ENCODE measurements at regions not wholly inside any gene's neighbourhood (a gene's known extent, or its start where the extent isn't known, plus 50 kb on each side); places are given as distances from the start of the nearest gene placed in this dataset.

DNA sequence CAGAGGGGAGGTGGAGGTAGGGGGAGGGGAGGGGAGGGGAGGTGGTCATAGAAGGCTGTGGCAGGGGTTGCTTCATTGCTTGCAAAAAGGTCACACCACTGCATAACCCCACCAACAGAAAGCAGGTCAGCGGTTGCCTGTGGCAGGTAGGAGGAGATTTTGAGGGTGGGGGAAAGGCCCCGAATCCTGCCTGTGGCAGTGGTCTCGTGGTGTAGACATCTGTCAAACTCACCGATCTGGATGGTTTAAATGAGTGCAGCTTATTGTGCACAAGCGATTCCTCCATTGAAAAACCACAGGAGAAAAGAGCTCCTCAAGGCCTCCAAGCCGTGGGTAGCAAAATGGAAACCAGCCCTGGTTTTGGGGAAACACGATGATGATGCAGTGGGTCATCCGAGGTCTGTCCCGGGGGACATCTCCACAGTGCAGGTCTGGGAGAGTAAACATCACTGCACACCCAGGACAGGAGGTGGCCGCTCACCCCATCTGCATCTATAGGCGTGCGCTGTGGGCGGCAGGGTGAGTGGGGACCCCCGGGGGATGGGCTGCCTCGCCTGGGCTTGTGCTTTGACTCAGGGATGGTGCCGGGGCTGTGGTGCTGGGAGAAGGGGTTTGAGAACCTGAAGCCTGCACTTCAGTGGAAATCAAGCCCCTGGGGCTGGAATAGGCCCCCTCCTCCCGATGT is 112.3 kb downstream of the CRYAA start:
- H3K9me3 Mint-ChIP-seq, result no peaks in the 10 kb centered on the region
- no peaks in the 10 kb centered on the region for H3K36me3 Mint-ChIP-seq (ENCODE audit: insufficient read depth)
- H3K4me1 Mint-ChIP-seq (ENCODE audit: low read depth), result no peaks in the 10 kb centered on the region
- peaks cover 14% of the 10 kb centered on the region for H3K27me3 Mint-ChIP-seq (ENCODE audit: low read depth)
- ATAC-seq (no peak), DNase-seq (no peak)
- no peak overlapping the region for H3K4me3 Mint-ChIP-seq

DNA sequence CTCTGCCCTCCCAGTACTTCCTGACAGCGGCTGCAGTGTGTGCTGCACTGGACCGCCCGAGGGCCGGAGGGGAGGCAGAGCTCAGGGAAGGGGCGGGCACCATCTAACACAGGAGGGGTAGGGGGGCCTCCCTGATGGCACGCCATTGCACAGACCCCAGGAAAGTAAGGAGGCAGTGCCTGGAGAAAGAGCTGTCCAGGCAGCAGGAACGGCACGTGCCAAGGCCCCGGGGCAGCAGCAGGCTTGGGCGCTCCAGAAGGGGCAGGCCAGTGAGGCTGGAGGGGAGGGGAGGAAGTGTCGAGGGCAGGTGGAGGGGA is 110.7 kb downstream of the CRYAA start:
- H3K4me1 Mint-ChIP-seq (ENCODE audit: low read depth), result peaks cover 2% of the 10 kb centered on the region
- no peaks in the 10 kb centered on the region for H3K36me3 Mint-ChIP-seq (ENCODE audit: insufficient read depth)
- H3K9me3 Mint-ChIP-seq, result no peaks in the 10 kb centered on the region
- no peak for ATAC-seq
- no peak overlapping the region for H3K4me3 Mint-ChIP-seq
- DNase-seq, result no peak
- H3K27me3 Mint-ChIP-seq (ENCODE audit: low read depth), result peaks cover 17% of the 10 kb centered on the region

DNA sequence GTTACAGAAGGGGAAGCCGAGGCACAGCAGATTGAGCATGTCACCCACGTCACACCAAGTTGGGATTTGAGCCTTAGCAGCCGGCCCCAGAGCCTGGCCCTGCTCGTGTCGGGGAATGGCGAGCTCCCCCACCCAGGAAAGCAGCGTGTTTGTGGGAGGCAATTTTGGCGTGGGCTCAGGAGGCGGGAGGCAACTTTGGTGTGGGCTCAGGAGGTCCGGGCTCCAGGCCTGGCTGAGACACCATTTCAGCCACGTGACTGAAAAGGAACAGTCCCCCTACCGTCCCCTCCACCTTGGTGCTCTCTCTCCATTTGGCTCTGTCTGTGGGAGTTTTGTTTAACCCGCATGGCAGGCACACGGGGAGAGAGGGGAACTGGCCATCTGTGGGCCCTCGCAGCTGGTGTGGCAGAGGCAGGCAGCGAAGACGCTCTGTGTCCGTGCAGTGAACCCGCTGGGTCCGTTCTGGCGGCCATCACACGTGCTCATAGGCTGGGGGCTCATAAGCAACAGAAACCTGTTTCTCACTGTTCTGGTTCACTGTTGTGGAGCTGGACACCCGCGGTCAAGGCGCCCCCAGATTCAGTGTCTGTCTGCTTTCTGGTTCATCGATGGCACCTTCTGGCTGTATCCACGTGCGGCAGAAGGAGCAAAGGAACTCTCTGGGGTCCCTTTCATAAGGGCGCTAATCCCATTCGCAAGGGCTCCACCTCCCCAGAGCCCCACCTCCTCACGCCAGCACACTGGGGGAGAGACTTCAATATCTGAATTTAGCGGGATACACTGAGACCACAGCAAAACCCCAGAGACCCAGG is 110.2 kb downstream of the CRYAA start:
- no peak overlapping the region for H3K4me3 Mint-ChIP-seq
- peaks cover 21% of the 10 kb centered on the region for H3K27me3 Mint-ChIP-seq (ENCODE audit: low read depth)
- H3K36me3 Mint-ChIP-seq (ENCODE audit: insufficient read depth), result no peaks in the 10 kb centered on the region
- H3K9me3 Mint-ChIP-seq, result no peaks in the 10 kb centered on the region
- ATAC-seq (no peak), DNase-seq (no peak)
- H3K4me1 Mint-ChIP-seq (ENCODE audit: low read depth), result peaks cover 2% of the 10 kb centered on the region

DNA sequence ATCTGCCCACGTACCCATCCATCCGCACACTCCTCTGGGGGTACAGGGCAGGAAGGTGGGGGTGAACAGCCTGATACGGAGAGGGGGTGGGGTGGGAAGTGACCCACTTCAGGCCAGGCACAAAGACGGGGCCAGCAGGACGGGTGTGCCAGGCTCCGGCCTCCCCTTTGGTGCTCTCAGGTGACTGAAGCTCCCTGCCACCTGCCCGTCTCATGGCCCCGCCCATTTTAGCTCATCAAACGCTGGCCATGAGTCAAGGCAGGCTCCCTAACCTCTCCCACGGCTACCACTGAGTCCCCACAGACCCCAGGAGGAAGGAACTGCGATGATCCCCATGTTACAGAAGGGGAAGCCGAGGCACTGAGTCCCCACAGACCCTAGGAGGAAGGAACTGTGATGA is 109.6 kb downstream of the CRYAA start:
- ATAC-seq (no peak), DNase-seq (no peak)
- Mint-ChIP-seq H3K36me3 (ENCODE audit: insufficient read depth) (no peaks in the 10 kb centered on the region), H3K9me3 (no peaks in the 10 kb centered on the region), H3K4me3 (no peak overlapping the region), H3K27me3 (ENCODE audit: low read depth) (peaks cover 24% of the 10 kb centered on the region), H3K4me1 (ENCODE audit: low read depth) (peaks cover 2% of the 10 kb centered on the region)

DNA sequence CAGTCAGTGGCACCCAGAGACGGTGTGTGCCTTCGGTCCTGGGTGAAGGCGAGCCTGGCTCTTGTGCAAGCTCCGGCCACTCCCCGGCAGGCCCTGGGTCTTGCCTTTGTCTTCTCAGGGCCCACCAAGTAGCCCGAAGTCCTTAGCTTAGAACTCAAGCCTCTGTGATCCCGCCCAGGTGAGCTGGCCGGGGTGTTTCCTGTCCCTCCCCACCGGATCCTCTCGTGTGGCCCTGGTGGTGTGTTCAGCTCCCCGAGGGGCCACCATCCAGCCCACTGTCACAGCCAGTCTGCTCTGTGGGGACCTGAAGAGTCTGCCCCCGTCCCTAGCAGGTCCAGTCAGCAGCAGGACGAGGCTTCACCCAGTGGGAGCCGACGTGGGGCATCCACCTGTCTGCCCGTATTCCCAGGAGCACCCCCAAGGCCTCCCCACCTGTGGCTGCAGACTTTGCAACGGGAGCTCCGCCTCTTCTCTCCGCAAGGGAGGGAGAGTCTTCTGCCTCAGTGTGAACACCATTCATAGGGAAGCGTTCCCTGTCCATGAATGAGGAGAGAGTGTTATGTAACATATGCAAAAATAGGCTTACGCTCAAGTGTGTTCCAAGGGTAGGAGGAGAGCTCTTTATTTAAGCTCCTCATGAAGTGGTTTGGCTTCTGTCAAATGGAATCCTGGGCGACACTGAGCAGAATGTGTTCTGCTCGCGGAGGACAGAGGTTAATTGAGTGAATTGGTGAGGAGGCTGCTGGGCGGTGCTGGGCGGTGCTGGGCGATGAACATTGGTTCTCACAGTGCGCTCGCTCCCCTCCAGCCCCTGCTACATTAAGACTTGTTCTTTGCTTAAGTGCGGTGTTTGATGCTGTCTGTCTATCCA is 108.9 kb downstream of the CRYAA start:
- Mint-ChIP-seq H3K9me3 (no peaks in the 10 kb centered on the region), H3K36me3 (ENCODE audit: insufficient read depth) (no peaks in the 10 kb centered on the region), H3K4me1 (ENCODE audit: low read depth) (peaks cover 2% of the 10 kb centered on the region), H3K27me3 (ENCODE audit: low read depth) (peaks cover 26% of the 10 kb centered on the region), H3K4me3 (no peak overlapping the region)
- ATAC-seq, result no peak
- no peak for DNase-seq

DNA sequence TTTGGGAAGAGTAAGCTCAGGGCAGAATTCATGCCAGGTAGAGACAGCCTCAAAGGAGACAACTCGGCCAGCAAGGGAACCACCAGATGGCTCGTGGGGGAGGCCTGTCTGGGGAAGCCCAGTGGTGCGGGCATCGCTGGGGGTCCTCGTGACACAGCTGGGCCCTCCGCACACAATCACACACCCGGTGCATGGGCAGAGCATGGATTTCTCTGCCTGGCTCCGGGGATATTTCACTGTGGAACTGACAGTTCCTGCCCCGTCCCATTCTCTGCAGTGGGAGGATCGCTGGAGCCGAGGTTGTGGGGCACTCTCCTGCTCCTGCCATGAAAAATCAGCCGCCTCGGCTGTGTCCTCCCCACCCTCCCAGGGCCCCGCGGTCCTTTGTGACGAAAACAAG is 108.0 kb downstream of the CRYAA start:
- no peak for DNase-seq
- Mint-ChIP-seq H3K4me1 (ENCODE audit: low read depth) (peaks cover 2% of the 10 kb centered on the region), H3K4me3 (no peak overlapping the region), H3K9me3 (no peaks in the 10 kb centered on the region), H3K36me3 (ENCODE audit: insufficient read depth) (no peaks in the 10 kb centered on the region), H3K27me3 (ENCODE audit: low read depth) (peaks cover 30% of the 10 kb centered on the region)
- no peak for ATAC-seq

DNA sequence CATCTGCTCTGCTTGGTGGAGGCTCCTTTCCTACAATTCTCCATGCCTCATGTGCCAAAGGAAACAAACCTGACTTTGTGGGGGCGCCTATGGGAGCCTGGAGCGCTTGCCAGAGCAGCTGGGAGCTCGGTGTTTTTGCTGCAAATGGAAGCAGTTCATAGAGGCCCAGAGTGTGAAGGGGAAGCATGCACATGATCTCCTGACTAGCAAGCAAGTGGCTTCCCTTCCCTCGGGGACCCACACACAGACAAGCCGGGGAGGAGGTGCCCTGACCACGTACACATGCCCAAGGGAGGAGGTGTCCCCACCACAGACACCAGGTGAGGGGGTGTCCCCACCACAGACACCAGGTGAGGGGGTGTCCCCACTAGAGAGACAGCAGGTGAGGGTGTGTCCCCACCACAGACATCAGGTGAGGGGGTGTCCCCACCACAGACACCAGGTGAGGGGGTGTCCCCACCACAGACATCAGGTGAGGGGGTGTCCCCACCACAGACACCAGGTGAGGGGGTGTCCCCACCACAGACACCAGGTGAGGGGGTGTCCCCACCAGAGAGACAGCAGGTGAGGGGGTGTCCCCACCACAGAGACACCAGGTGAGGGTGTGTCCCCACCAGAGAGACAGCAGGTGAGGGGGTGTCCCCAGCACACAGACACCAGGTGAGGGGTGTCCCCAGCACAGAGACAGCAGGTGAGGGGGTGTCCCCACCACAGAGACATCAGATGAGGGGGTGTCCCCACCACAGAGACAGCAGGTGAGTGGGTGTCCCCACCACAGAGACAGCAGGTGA is 106.8 kb downstream of the CRYAA start:
- Mint-ChIP-seq H3K4me1 (ENCODE audit: low read depth) (peaks cover 2% of the 10 kb centered on the region), H3K27me3 (ENCODE audit: low read depth) (peaks cover 35% of the 10 kb centered on the region), H3K9me3 (no peaks in the 10 kb centered on the region), H3K36me3 (ENCODE audit: insufficient read depth) (no peaks in the 10 kb centered on the region), H3K4me3 (no peak overlapping the region)
- no peak for DNase-seq
- no peak for ATAC-seq

DNA sequence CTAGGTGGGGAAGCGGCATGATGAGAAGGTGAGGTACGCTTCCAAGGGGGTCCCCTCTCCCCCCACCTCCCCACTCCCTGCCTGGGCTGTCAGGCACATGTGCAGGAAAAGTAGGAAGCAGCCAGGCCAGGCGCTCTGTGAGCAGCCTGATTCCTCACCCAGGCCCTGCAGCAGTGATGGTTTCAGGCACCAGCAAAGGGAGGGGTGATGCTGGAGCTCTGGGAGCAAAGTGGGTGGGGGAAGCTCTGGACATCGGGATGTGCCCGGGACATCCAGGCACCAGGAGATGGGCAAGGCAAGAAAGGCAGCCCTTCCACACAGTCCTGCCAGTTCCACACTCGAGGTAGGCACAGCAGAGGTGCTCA is 106.1 kb downstream of the CRYAA start:
- H3K4me3 Mint-ChIP-seq, result no peak overlapping the region
- H3K27me3 Mint-ChIP-seq (ENCODE audit: low read depth), result peaks cover 38% of the 10 kb centered on the region
- no peaks in the 10 kb centered on the region for H3K9me3 Mint-ChIP-seq
- no peak for DNase-seq
- no peaks in the 10 kb centered on the region for H3K36me3 Mint-ChIP-seq (ENCODE audit: insufficient read depth)
- H3K4me1 Mint-ChIP-seq (ENCODE audit: low read depth), result peaks cover 2% of the 10 kb centered on the region
- no peak for ATAC-seq

DNA sequence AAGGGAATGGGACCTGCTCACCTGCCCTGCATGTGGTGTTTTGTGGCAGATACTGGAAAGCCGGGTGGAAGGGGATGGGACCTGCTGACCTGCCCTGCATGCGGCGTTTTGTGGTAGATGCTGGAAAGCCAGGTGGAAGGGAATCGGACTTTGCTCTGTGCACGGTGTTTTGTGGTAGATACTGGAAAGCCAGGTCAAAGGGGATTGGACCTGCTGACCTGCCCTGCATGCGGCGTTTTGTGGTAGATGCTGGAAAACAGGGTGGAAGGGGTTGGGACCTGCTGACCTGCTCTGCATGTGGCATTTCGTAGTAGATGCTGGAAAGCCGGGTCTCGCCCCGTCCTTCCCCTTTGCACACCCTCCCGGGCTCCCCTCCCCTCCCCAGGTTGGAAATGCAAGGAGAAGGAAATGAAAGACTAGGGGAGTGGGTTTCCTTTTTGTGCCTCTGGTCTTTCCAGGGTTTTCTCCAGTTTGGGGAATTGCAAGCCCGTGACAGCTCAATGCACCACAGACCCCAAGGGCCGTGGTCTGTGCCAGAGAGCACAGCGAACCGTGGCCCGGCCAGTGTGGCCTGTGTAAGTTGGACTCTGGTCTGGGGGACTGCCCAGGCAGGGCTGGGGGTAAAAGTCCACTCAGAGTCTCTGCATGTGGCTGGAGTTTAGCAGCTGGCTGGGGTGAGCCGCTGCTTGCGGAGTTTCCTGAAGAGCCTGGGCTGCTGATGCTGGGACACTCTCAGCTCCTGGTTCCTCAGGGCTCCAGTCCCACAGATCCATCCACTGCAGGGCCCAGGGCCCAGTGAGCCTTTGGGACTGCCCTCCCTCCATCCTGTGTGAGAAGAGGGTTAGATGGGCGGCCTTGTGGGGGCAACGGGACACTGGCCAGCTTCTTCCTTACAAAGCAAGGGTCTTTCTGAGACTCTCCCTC is 105.5 kb downstream of the CRYAA start:
- H3K9me3 Mint-ChIP-seq, result no peaks in the 10 kb centered on the region
- DNase-seq (no peak), ATAC-seq (no peak)
- H3K4me1 Mint-ChIP-seq (ENCODE audit: low read depth), result peaks cover 2% of the 10 kb centered on the region
- H3K27me3 Mint-ChIP-seq (ENCODE audit: low read depth), result peaks cover 38% of the 10 kb centered on the region
- no peaks in the 10 kb centered on the region for H3K36me3 Mint-ChIP-seq (ENCODE audit: insufficient read depth)
- H3K4me3 Mint-ChIP-seq, result no peak overlapping the region

DNA sequence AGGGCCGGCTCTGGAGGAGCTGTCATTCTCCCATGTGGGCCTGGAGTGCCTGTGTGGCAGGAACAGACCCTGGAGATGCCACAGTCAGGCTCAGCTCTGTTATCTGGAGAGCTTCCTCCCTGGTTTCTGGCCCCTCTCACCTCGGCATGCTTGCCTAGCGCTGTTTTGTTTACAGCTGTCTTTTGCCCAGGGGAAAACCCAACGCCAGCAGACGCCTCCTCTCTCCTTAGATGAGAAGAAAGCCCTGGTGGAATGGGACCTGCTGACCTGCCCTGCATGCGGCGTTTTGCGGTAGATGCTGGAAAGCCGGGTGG is 104.9 kb downstream of the CRYAA start:
- Mint-ChIP-seq H3K27me3 (ENCODE audit: low read depth) (peaks cover 36% of the 10 kb centered on the region), H3K4me1 (ENCODE audit: low read depth) (peaks cover 2% of the 10 kb centered on the region), H3K9me3 (no peaks in the 10 kb centered on the region), H3K4me3 (no peak overlapping the region), H3K36me3 (ENCODE audit: insufficient read depth) (no peaks in the 10 kb centered on the region)
- no peak for DNase-seq
- ATAC-seq, result no peak

DNA sequence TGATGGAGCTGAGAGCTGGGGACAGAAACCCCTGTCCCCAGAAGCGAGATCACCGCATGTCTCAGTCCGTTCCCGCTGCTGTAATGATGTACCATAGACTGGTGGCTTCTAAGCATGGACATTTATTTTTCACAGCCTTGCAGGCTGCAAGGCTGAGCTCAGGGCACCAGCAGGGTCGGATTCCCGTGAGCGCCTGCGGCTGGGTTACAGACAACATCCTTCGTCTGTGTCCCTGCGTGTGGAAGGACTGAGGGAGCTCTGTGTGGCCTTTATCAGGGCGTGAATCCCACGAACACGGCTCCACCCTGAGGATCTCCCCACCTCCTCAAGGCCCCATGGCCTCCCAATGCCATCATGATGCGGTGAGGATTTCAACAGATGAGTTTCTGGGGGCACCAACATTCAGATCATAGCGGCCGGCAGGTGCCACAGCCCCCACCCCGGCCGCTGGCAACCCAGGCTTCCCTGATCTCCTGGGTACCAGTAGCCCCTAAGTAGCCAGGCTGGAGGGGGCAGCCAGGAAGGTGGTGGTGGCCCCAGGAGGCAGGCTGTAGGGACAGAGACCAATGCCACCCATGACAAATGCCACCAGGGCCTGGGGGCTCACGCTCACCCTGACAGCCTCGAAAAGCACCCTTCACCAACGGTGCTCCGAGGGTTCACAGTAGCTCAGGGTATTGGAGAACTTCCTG is 104.4 kb downstream of the CRYAA start:
- Mint-ChIP-seq H3K4me1 (ENCODE audit: low read depth) (peaks cover 2% of the 10 kb centered on the region), H3K36me3 (ENCODE audit: insufficient read depth) (no peaks in the 10 kb centered on the region), H3K27me3 (ENCODE audit: low read depth) (peaks cover 36% of the 10 kb centered on the region), H3K4me3 (no peak overlapping the region), H3K9me3 (no peaks in the 10 kb centered on the region)
- ATAC-seq (no peak), DNase-seq (no peak)

DNA sequence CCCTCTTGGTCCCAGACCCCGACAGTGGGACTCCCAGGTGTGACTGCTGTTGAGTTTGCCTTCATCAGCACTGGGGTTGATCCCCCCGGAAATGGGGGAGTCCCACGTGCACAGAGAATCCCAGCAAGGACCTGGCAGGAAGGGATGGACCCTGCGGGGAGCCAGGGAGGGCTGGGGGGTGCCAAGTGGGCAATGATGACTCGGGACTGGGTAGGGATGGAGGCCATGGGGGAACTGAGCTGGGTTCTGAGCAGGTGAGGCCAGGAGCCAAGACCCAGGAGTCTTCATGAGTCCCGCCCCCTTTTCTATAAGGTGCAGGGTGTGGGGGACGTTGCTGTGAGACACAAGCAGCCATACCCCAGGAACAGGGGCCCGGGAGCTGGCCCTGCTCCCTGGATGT is 103.8 kb downstream of the CRYAA start:
- ATAC-seq (no peak), DNase-seq (no peak)
- Mint-ChIP-seq H3K9me3 (no peaks in the 10 kb centered on the region), H3K36me3 (ENCODE audit: insufficient read depth) (no peaks in the 10 kb centered on the region), H3K27me3 (ENCODE audit: low read depth) (peaks cover 31% of the 10 kb centered on the region), H3K4me3 (no peak overlapping the region), H3K4me1 (ENCODE audit: low read depth) (peaks cover 2% of the 10 kb centered on the region)

DNA sequence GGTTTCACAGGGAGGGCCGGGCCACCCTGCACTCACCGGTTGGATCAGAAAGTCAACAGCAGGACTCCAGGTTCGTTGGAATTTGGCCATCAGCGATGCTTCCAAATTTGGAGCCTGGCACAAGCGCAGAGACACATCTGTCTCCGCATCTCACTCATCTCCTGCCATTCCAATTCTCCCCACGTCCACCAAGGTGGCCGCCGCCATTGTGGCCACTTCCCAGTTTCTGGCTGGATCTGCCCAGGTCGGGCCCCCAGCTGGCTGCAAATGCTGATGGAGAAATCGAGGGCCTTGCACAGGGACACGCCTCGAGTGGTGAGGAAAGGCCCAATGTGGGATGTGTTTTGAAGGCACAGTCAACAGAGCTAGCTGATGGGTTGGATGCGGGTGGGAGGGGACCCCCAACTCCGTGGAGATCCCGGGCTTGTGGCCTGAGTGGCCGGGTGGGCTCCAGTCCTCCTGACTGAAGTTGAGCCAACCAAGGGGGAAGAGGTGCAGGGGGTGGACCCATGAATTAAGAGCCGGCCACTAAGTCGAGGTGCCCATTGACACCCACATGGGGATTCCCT is 102.7 kb downstream of the CRYAA start:
- ATAC-seq (no peak), DNase-seq (no peak)
- Mint-ChIP-seq H3K4me1 (ENCODE audit: low read depth) (peaks cover 2% of the 10 kb centered on the region), H3K27me3 (ENCODE audit: low read depth) (peaks cover 27% of the 10 kb centered on the region), H3K4me3 (no peak overlapping the region), H3K9me3 (no peaks in the 10 kb centered on the region), H3K36me3 (ENCODE audit: insufficient read depth) (no peaks in the 10 kb centered on the region)
